ENCODE measurements at regions not wholly inside any gene's neighbourhood (a gene's known extent, or its start where the extent isn't known, plus 50 kb on each side); places are given as distances from the start of the nearest gene placed in this dataset.

DNA sequence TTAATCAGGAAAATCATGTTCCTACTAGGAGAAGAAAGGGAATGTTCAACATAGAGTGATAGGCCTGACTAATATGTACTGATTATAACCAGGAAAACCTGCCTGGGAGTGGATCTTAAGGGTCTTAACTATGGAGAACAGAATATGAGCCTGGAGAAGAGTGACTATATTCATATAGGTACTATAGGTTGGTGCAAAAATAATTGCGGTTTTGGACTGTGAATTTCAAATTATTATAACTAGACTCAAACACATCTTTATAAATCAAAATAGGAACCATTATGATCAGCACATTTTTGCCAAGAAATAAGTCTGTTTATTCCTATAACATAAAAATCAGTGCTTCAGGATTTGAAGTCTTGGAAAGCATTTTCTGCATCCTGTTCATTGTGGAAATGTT lies 189.8 kb upstream of the ADAMTS5 start:
- TF ChIP-seq TARDBP (IDR thresholded peaks at IDR 0.05) (no peak), FOXA1 (IDR thresholded peaks at IDR 0.05) (no peak)

Data from HEK293T (cell line).